D721Med (cell line): ENCODE measurements at regions not wholly inside any gene's neighbourhood (a gene's known extent, or its start where the extent isn't known, plus 50 kb on each side); places are given as distances from the start of the nearest gene placed in this dataset.

Experiments used
- DNase-seq: peaks from one replicate; pipeline ENCODE4 v3.0.0; 2011; ENCODE audit warnings: low spot score; ENCODE audit not compliant: insufficient read length
- FAIRE-seq: peaks from 2 replicates; lab custom pipeline; 2011; peaks lifted over from hg19 to GRCh38; lab: Jason Lieb, UNC
- CTCF ChIP-seq: IDR thresholded peaks from 2 replicates; pipeline ENCODE4 v1.5.1; 2012; ENCODE audit warnings: mild to moderate bottlenecking, control low read depth; ENCODE audit not compliant: insufficient read depth; ENCODE audit errors: missing control alignments

GRCh38 chr3:24588629-24589512 lies 94.2 kb upstream of the THRB start:
- FAIRE-seq (no peak), DNase-seq (no peak)
- TF ChIP-seq CTCF: no peak

DNA sequence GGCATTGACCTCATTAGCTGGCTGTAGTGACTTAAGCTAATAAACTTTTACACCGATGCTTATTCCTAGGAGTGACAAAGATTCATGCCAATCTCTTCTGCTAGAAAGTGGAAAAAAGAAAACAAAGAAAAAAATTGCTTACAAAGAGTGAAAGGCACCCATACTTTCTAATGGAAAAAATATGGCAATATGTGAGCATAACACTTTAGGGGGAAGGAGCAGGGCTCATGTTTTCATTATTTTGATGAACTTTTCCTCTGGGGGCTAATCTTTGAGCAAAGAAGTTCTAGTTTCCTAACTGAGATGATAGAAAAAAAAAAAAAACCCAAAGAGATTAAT lies 94.8 kb upstream of the THRB start:
- DNase-seq: no peak
- no peak for FAIRE-seq
- TF ChIP-seq CTCF: no peak

- FAIRE-seq: no peak
- no peak for DNase-seq
- TF ChIP-seq CTCF: no peak
These were observed 95.6 kb upstream of the THRB start for GRCh38 chr3:24589931-24590880.

DNA sequence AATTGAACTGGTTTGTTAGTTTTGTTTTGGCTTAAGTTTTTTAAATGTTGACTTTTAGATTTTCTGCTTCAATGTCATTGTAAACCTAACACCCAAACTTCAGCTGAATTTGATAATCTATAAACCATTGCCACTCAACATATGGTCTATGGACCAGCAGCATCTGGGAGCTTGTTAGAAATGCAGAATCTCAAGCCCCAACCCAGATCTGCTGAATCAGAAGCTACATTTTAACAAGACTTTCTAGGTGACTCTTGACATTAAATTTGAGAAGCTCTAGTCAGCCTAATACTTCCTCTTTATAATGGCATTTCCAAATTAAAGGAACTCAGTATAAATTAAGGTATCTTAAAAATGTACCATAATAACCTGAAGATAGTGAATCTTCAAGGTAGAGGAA lies 96.5 kb upstream of the THRB start:
- no peak for TF ChIP-seq CTCF
- DNase-seq (no peak), FAIRE-seq (no peak)

GRCh38 chr3:24591661-24592555 lies 97.3 kb upstream of the THRB start:
- FAIRE-seq (no peak), DNase-seq (no peak)
- TF ChIP-seq CTCF: no peak

DNA sequence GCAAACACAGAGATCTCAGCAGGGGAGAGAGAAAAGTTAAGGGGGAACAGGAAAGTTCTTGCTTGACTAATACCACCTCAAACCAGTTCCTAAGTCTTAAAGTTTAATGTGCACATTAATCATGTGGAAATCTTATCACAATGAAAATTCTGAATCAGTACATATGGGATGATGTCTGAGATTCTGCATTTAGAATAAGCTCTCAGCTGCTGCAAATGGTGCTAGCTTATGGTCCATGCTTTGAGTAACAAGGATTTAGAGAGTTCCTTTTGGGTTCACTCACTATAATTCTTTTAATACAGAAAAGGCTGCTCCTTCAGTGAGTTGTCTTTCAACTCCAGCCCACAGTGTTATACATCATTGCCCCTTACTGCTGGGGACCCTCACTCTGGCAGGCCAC lies 99.5 kb upstream of the THRB start:
- no peak for TF ChIP-seq CTCF
- FAIRE-seq (no peak), DNase-seq (no peak)
